Heart left ventricle (tissue), 13 donors: ENCODE measurements at regions not wholly inside any gene's neighbourhood (a gene's known extent, or its start where the extent isn't known, plus 50 kb on each side); places are given as distances from the start of the nearest gene placed in this dataset.

Experiments used
- CTCF ChIP-seq, 12 donors: fragments of 200-600 bp; sonication (generic) in 4 of 12; IDR thresholded peaks; one replicate each; pipeline versions ENCODE4 v1.5.0 to v1.8.0; 2018 to 2022; ENCODE audit warnings: antibody characterized with exemption in 12 of 12, mild to moderate bottlenecking in 5 of 12
- POLR2A ChIP-seq, 2 donors: fragments of 450-650 bp; IDR thresholded peaks; one replicate each; pipeline ENCODE4 v1.6.1; 2017; ENCODE audit warnings: antibody characterized with exemption in 2 of 2, mild to moderate bottlenecking in 2 of 2, moderate library complexity in 2 of 2
- donor health status: ischemic (EF 13 %, LVEDD 7.1; RV severe dilation, severe dysfunction).
- donor health status: DM: no; HTN: yes; CAD: no.
- donor health status: DM: no; HTN: no; CAD: no.
- donor health status: ischemic (EF 25% LVEDD 6.9; RV normal size, moderate dysfunction).
- donor health status: ischemic (EF 25% LVEDD 5.7; RV mildly dilated, moderate dysfunction).
- donor health status: ischemic (EF 35%, LVEDD 5.7; RV mildly dilated, moderate dysfunction).
- donor health status: nonischemic (EF 11% LVEDD 7.7; RV severe dilation, severe dysfunction).
- donor health status: DM: yes; HTN: yes; CAD: no.
- donor health status: PGD.
- donor health status: ischemic (EF 29% LVEDD 5.4; RV normal size, mild dysfunction).
- donor health status: nonischemic (EF 23%, LVEDD 6.1; RV moderate dilation, normal function).

GRCh38 chr2:53111406-53111805 lies 656.2 kb upstream of the CHAC2 start:
- no peak for TF ChIP-seq CTCF (IDR thresholded peaks at IDR 0.05)
- TF ChIP-seq POLR2A (IDR thresholded peaks at IDR 0.05): no peak
